ENCODE measurements at regions not wholly inside any gene's neighbourhood (a gene's known extent, or its start where the extent isn't known, plus 50 kb on each side); places are given as distances from the start of the nearest gene placed in this dataset.

GRCh38 chr1:204799630-204800029, 71.0 kb upstream of the NFASC start:
- Histone ChIP-seq H3K9ac (ENCODE audit: insufficient read depth, low read length) (no peak overlapping the region), H2AFZ (ENCODE audit: low read length) (no peak overlapping the region), H4K20me1 (ENCODE audit: control insufficient read depth, extremely low read depth, insufficient read depth, low read length) (no peaks in the 10 kb centered on the region), H3K4me2 (ENCODE audit: extremely low read depth, insufficient read depth, low read length) (no peak overlapping the region), H3K4me1 (ENCODE audit: control insufficient read depth, extremely low read depth, insufficient read depth, low read length) (no peaks in the 10 kb centered on the region), H3K36me3 (ENCODE audit: control insufficient read depth, insufficient read depth, low read length) (no peaks in the 10 kb centered on the region), H3K79me2 (ENCODE audit: control insufficient read depth, insufficient read depth, low read length) (no peaks in the 10 kb centered on the region), H3K27ac (ENCODE audit: insufficient read depth, low read length) (no peak overlapping the region), H3K9me3 (ENCODE audit: control insufficient read depth, insufficient read depth, low read depth, low read length) (no peaks in the 10 kb centered on the region), H3K27me3 (ENCODE audit: control insufficient read depth, insufficient read depth, low read length) (no peaks in the 10 kb centered on the region), H3K4me3 (replicated peaks in 1 of 4; ENCODE audit: control extremely low read depth in 1 of 4, insufficient read depth in 1 of 4, low read depth in 3 of 4, low read length in 4 of 4) (no peak overlapping the region)
- no peak for DNase-seq (ENCODE audit: low read depth in 2 of 2)
- TF ChIP-seq EZH2 (IDR thresholded peaks at IDR 0.05; ENCODE audit: low read length, missing control alignments), result no peak
- TF ChIP-seq CTCF (conservative IDR thresholded peaks at IDR 0.05 in 1 of 2, IDR thresholded peaks at IDR 0.05 in 1 of 2; ENCODE audit: low read depth in 1 of 2, low read length in 2 of 2), result no peak

- H2AFZ ChIP-seq (ENCODE audit: low read length), result no peak overlapping the region
- no peak for DNase-seq (ENCODE audit: low read depth in 2 of 2)
- no peaks in the 10 kb centered on the region for H3K36me3 ChIP-seq (ENCODE audit: control insufficient read depth, insufficient read depth, low read length)
- no peaks in the 10 kb centered on the region for H4K20me1 ChIP-seq (ENCODE audit: control insufficient read depth, extremely low read depth, insufficient read depth, low read length)
- H3K9me3 ChIP-seq (ENCODE audit: control insufficient read depth, insufficient read depth, low read depth, low read length), result no peaks in the 10 kb centered on the region
- no peaks in the 10 kb centered on the region for H3K79me2 ChIP-seq (ENCODE audit: control insufficient read depth, insufficient read depth, low read length)
- H3K9ac ChIP-seq (ENCODE audit: insufficient read depth, low read length), result no peak overlapping the region
- no peak overlapping the region for H3K27ac ChIP-seq (ENCODE audit: insufficient read depth, low read length)
- H3K4me1 ChIP-seq (ENCODE audit: control insufficient read depth, extremely low read depth, insufficient read depth, low read length), result no peaks in the 10 kb centered on the region
- peaks cover 6% of the 10 kb centered on the region for H3K27me3 ChIP-seq (ENCODE audit: control insufficient read depth, insufficient read depth, low read length)
- TF ChIP-seq CTCF (conservative IDR thresholded peaks at IDR 0.05 in 1 of 2, IDR thresholded peaks at IDR 0.05 in 1 of 2; ENCODE audit: low read depth in 1 of 2, low read length in 2 of 2) (no peak), EZH2 (IDR thresholded peaks at IDR 0.05; ENCODE audit: low read length, missing control alignments) (no peak)
- H3K4me3 ChIP-seq (replicated peaks in 1 of 4; ENCODE audit: control extremely low read depth in 1 of 4, insufficient read depth in 1 of 4, low read depth in 3 of 4, low read length in 4 of 4), result no peak overlapping the region
- H3K4me2 ChIP-seq (ENCODE audit: extremely low read depth, insufficient read depth, low read length), result no peak overlapping the region
These were observed 69.5 kb upstream of the NFASC start for GRCh38 chr1:204801211-204801610.

- Histone ChIP-seq H4K20me1 (ENCODE audit: control insufficient read depth, extremely low read depth, insufficient read depth, low read length) (no peaks in the 10 kb centered on the region), H3K4me1 (ENCODE audit: control insufficient read depth, extremely low read depth, insufficient read depth, low read length) (peaks cover 2% of the 10 kb centered on the region), H3K27me3 (ENCODE audit: control insufficient read depth, insufficient read depth, low read length) (peaks cover 6% of the 10 kb centered on the region), H3K4me2 (ENCODE audit: extremely low read depth, insufficient read depth, low read length) (no peak overlapping the region), H3K27ac (ENCODE audit: insufficient read depth, low read length) (no peak overlapping the region), H3K36me3 (ENCODE audit: control insufficient read depth, insufficient read depth, low read length) (no peaks in the 10 kb centered on the region), H3K9ac (ENCODE audit: insufficient read depth, low read length) (no peak overlapping the region), H2AFZ (ENCODE audit: low read length) (no peak overlapping the region), H3K4me3 (replicated peaks in 1 of 4; ENCODE audit: control extremely low read depth in 1 of 4, insufficient read depth in 1 of 4, low read depth in 3 of 4, low read length in 4 of 4) (no peak overlapping the region), H3K9me3 (ENCODE audit: control insufficient read depth, insufficient read depth, low read depth, low read length) (no peaks in the 10 kb centered on the region), H3K79me2 (ENCODE audit: control insufficient read depth, insufficient read depth, low read length) (no peaks in the 10 kb centered on the region)
- DNase-seq (ENCODE audit: low read depth in 2 of 2), result no peak
- TF ChIP-seq CTCF (conservative IDR thresholded peaks at IDR 0.05 in 1 of 2, IDR thresholded peaks at IDR 0.05 in 1 of 2; ENCODE audit: low read depth in 1 of 2, low read length in 2 of 2), result no peak
- no peak for TF ChIP-seq EZH2 (IDR thresholded peaks at IDR 0.05; ENCODE audit: low read length, missing control alignments)
These were observed 68.1 kb upstream of the NFASC start for GRCh38 chr1:204802401-204803175.

Data from fibroblast of lung (primary cell).